ENCODE measurements at regions not wholly inside any gene's neighbourhood (a gene's known extent, or its start where the extent isn't known, plus 50 kb on each side); places are given as distances from the start of the nearest gene placed in this dataset.
A peak's percentile ranks its signal among the peaks of the same experiment; 100 is the strongest.

- H3K4me3 ChIP-seq: no peak overlapping the region
- H2AFZ ChIP-seq: no peak overlapping the region
- H3K27ac ChIP-seq: no peak overlapping the region
- H3K27me3 ChIP-seq: no peaks in the 10 kb centered on the region
- H3K4me2 ChIP-seq: no peak overlapping the region
- H3K4me1 ChIP-seq (ENCODE audit: insufficient read depth): peaks cover 4% of the 10 kb centered on the region
- no peak for TF ChIP-seq EZH2 (IDR thresholded peaks at IDR 0.05; ENCODE audit: borderline replicate concordance)
- no peak for TF ChIP-seq EZH2phosphoT487 (IDR thresholded peaks at IDR 0.05; ENCODE audit: low read depth, severe bottlenecking, unreplicated experiment)
- no peak for TF ChIP-seq CTCF (IDR thresholded peaks at IDR 0.05; ENCODE audit: poor library complexity)
- DNase-seq (ENCODE audit: low spot score): no peak
- H4K20me1 ChIP-seq (ENCODE audit: insufficient read depth, poor library complexity, severe bottlenecking): no peaks in the 10 kb centered on the region
- 89% methylated on average over 6 of the region's 6 CpGs for WGBS (ENCODE audit: low lambda C conversion rate, missing lambda C conversion rate)
- no peaks in the 10 kb centered on the region for H3K9me2 ChIP-seq (replicated peaks; ENCODE audit: insufficient read depth)
- no peaks in the 10 kb centered on the region for H3K79me2 ChIP-seq
- no peaks in the 10 kb centered on the region for H3K36me3 ChIP-seq (replicated peaks; ENCODE audit: insufficient read depth, low read depth)
- no peaks in the 10 kb centered on the region for H3K9me3 ChIP-seq (ENCODE audit: low read depth)
Observed at GRCh38 chr7:136053689-136054485, 76.7 kb upstream of the MTPN start.

- no peak overlapping the region for H2AFZ ChIP-seq
- H3K27me3 ChIP-seq: no peaks in the 10 kb centered on the region
- no peaks in the 10 kb centered on the region for H3K4me1 ChIP-seq (ENCODE audit: insufficient read depth)
- no peak overlapping the region for H3K4me2 ChIP-seq
- H3K9me2 ChIP-seq (replicated peaks; ENCODE audit: insufficient read depth): no peaks in the 10 kb centered on the region
- no peaks in the 10 kb centered on the region for H3K79me2 ChIP-seq
- H3K36me3 ChIP-seq (replicated peaks; ENCODE audit: insufficient read depth, low read depth): no peaks in the 10 kb centered on the region
- DNase-seq (ENCODE audit: low spot score): no peak
- no peak for TF ChIP-seq EZH2phosphoT487 (IDR thresholded peaks at IDR 0.05; ENCODE audit: low read depth, severe bottlenecking, unreplicated experiment)
- TF ChIP-seq CTCF (IDR thresholded peaks at IDR 0.05; ENCODE audit: poor library complexity): no peak
- TF ChIP-seq EZH2 (IDR thresholded peaks at IDR 0.05; ENCODE audit: borderline replicate concordance): no peak
- no peak overlapping the region for H3K4me3 ChIP-seq
- H3K9me3 ChIP-seq (ENCODE audit: low read depth): no peaks in the 10 kb centered on the region
- H4K20me1 ChIP-seq (ENCODE audit: insufficient read depth, poor library complexity, severe bottlenecking): no peaks in the 10 kb centered on the region
- peak overlapping the region; percentile 77 for H3K27ac ChIP-seq
- 87% methylated on average over 6 of the region's 6 CpGs for WGBS (ENCODE audit: low lambda C conversion rate, missing lambda C conversion rate)
Observed at GRCh38 chr7:136051203-136051928, 74.2 kb upstream of the MTPN start.

GRCh38 chr7:136050462-136050847 lies 73.3 kb upstream of the MTPN start:
- Histone ChIP-seq H3K36me3 (replicated peaks; ENCODE audit: insufficient read depth, low read depth) (no peaks in the 10 kb centered on the region), H3K4me2 (no peak overlapping the region), H3K4me3 (no peak overlapping the region), H3K4me1 (ENCODE audit: insufficient read depth) (no peaks in the 10 kb centered on the region), H3K79me2 (no peaks in the 10 kb centered on the region), H2AFZ (no peak overlapping the region), H4K20me1 (ENCODE audit: insufficient read depth, poor library complexity, severe bottlenecking) (no peaks in the 10 kb centered on the region), H3K27me3 (no peaks in the 10 kb centered on the region), H3K9me2 (replicated peaks; ENCODE audit: insufficient read depth) (no peaks in the 10 kb centered on the region), H3K27ac (peak overlapping the region; percentile 77), H3K9me3 (ENCODE audit: low read depth) (no peaks in the 10 kb centered on the region)
- no peak for TF ChIP-seq EZH2phosphoT487 (IDR thresholded peaks at IDR 0.05; ENCODE audit: low read depth, severe bottlenecking, unreplicated experiment)
- TF ChIP-seq EZH2 (IDR thresholded peaks at IDR 0.05; ENCODE audit: borderline replicate concordance): no peak
- no peak for TF ChIP-seq CTCF (IDR thresholded peaks at IDR 0.05; ENCODE audit: poor library complexity)
- no peak for DNase-seq (ENCODE audit: low spot score)
- 63% methylated on average over 7 of the region's 7 CpGs for WGBS (ENCODE audit: low lambda C conversion rate, missing lambda C conversion rate)
